H9 (cell line): ENCODE measurements at regions not wholly inside any gene's neighbourhood (a gene's known extent, or its start where the extent isn't known, plus 50 kb on each side); places are given as distances from the start of the nearest gene placed in this dataset.
A peak's percentile ranks its signal among the peaks of the same experiment; 100 is the strongest.

ENCODE experiments used
- DNase-seq: peaks from one replicate; pipeline ENCODE4 v3.0.0-alpha.2; 2017
- H2AFZ ChIP-seq: one replicate; pipeline ENCODE4 v1.6.1; 2013; ENCODE audit warnings: mild to moderate bottlenecking, low read length, control low read depth, moderate library complexity
- H2AK5ac ChIP-seq: 2 replicates; pipeline ENCODE4 v1.6.1; 2013; ENCODE audit warnings: low read length, control low read depth, mixed read lengths; ENCODE audit not compliant: insufficient read length
- H2BK120ac ChIP-seq: one replicate; pipeline ENCODE4 v1.6.1; 2013; ENCODE audit warnings: low read depth, mild to moderate bottlenecking, low read length, control low read depth, inconsistent platforms; ENCODE audit not compliant: poor library complexity, severe bottlenecking
- H2BK12ac ChIP-seq: 2 replicates; pipeline ENCODE4 v1.6.1; 2013; ENCODE audit warnings: low read length, control low read depth, mixed read lengths, low read depth; ENCODE audit not compliant: insufficient read length
- H2BK15ac ChIP-seq: 2 replicates; pipeline ENCODE4 v1.6.1; 2013; ENCODE audit warnings: low read depth, low read length, control low read depth
- H2BK20ac ChIP-seq: one replicate; pipeline ENCODE4 v1.6.1; 2013; ENCODE audit warnings: low read depth, mild to moderate bottlenecking, low read length, control low read depth, inconsistent platforms; ENCODE audit not compliant: poor library complexity, severe bottlenecking
- H2BK5ac ChIP-seq: 2 replicates; pipeline ENCODE4 v1.6.1; 2013; ENCODE audit warnings: low read length, control low read depth, mixed read lengths; ENCODE audit not compliant: insufficient read length
- H3K14ac ChIP-seq: 2 replicates; pipeline ENCODE4 v1.6.1; 2013; ENCODE audit warnings: low read length, control low read depth; ENCODE audit not compliant: insufficient read depth
- H3K18ac ChIP-seq: 2 replicates; pipeline ENCODE4 v1.6.1; 2013; ENCODE audit warnings: low read depth, mild to moderate bottlenecking, mixed read lengths, low read length, control low read depth; ENCODE audit not compliant: insufficient read length
- H3K23ac ChIP-seq: 2 replicates; pipeline ENCODE4 v1.6.1; 2013; ENCODE audit warnings: low read length, control low read depth, mixed read lengths, low read depth; ENCODE audit not compliant: insufficient read length
- H3K23me2 ChIP-seq: 2 replicates; pipeline ENCODE4 v1.6.1; 2013; ENCODE audit warnings: low read depth, mild to moderate bottlenecking, mixed read lengths, low read length, control low read depth; ENCODE audit not compliant: insufficient read length, poor library complexity, severe bottlenecking
- H3K27ac ChIP-seq: 2 replicates; pipeline ENCODE4 v1.5.1; 2013; ENCODE audit warnings: low read length, control low read depth, mixed read lengths, low read depth; ENCODE audit not compliant: insufficient read length
- H3K27me3 ChIP-seq: 2 replicates; pipeline ENCODE4 v1.6.1; 2013; ENCODE audit warnings: low read length, control low read depth, inconsistent platforms; ENCODE audit not compliant: insufficient read depth
- H3K4ac ChIP-seq: 2 replicates; pipeline ENCODE4 v1.6.1; 2013; ENCODE audit warnings: low read depth, mild to moderate bottlenecking, control low read depth, inconsistent platforms, low read length, moderate library complexity
- H3K4me1 ChIP-seq: 2 replicates; pipeline ENCODE4 v1.6.1; 2013; ENCODE audit warnings: low read length, control low read depth, inconsistent platforms; ENCODE audit not compliant: insufficient read depth
- H3K4me2 ChIP-seq: 2 replicates; pipeline ENCODE4 v1.6.1; 2013; ENCODE audit warnings: low read length, control low read depth, mixed read lengths; ENCODE audit not compliant: insufficient read length, insufficient read depth
- H3K56ac ChIP-seq: 2 replicates; pipeline ENCODE4 v1.6.1; 2013; ENCODE audit warnings: low read depth, mild to moderate bottlenecking, mixed read lengths, low read length, control low read depth; ENCODE audit not compliant: insufficient read length
- H3K79me1 ChIP-seq: 2 replicates; pipeline ENCODE4 v1.6.1; 2013; ENCODE audit warnings: low read depth, mild to moderate bottlenecking, moderate library complexity, low read length, control low read depth, inconsistent platforms; ENCODE audit not compliant: insufficient read depth, poor library complexity, severe bottlenecking
- H3K79me2 ChIP-seq: 2 replicates; pipeline ENCODE4 v1.6.1; 2013; ENCODE audit warnings: low read length, control low read depth, inconsistent platforms; ENCODE audit not compliant: insufficient read depth
- H3K9ac ChIP-seq: 2 replicates; pipeline ENCODE4 v1.6.1; 2013; ENCODE audit warnings: low read length, control low read depth, mixed read lengths; ENCODE audit not compliant: insufficient read length; ENCODE audit errors: extremely low read depth
- H3K9me3 ChIP-seq: one replicate; pipeline ENCODE4 v1.6.1; 2013; ENCODE audit warnings: low read depth, low read length, inconsistent platforms; ENCODE audit not compliant: control insufficient read depth
- H3T11ph ChIP-seq: one replicate; pipeline ENCODE4 v1.6.1; 2013; ENCODE audit warnings: mild to moderate bottlenecking, low read length, control low read depth, inconsistent platforms
- H4K20me1 ChIP-seq: one replicate; pipeline ENCODE4 v1.6.1; 2013; ENCODE audit not compliant: control insufficient read depth, insufficient read length, insufficient read depth
- H4K5ac ChIP-seq: 2 replicates; pipeline ENCODE4 v1.6.1; 2013; ENCODE audit warnings: low read depth, mild to moderate bottlenecking, mixed read lengths, low read length, control low read depth; ENCODE audit not compliant: insufficient read length
- H4K8ac ChIP-seq: replicated peaks from 2 replicates; pipeline ENCODE4 v1.6.1; 2013; ENCODE audit warnings: low read length, control low read depth, mixed read lengths, low read depth; ENCODE audit not compliant: insufficient read length
- H4K91ac ChIP-seq: 2 replicates; pipeline ENCODE4 v1.6.1; 2013; ENCODE audit warnings: low read depth, mild to moderate bottlenecking, moderate library complexity, mixed read lengths, low read length, control low read depth; ENCODE audit not compliant: insufficient read length
- H3K27ac Mint-ChIP-seq, 3 experiments: 2 replicates in 2 of 3; 3 replicates in 1 of 3; pipeline ENCODE4 v1.8.0; 2020 to 2021; ENCODE audit warnings: mixed read lengths in 3 of 3, mild to moderate bottlenecking in 1 of 3, moderate library complexity in 1 of 3
- H3K27me3 Mint-ChIP-seq: 2 replicates; pipeline ENCODE4 v1.8.0; 2021; ENCODE audit warnings: low read depth, mild to moderate bottlenecking, moderate library complexity, mixed read lengths
- H3K36me3 Mint-ChIP-seq, 3 experiments: 2 replicates in 2 of 3; 3 replicates in 1 of 3; pipeline ENCODE4 v1.8.0; 2020 to 2021; ENCODE audit warnings: low read depth in 3 of 3, mixed read lengths in 3 of 3; ENCODE audit not compliant: insufficient read depth in 1 of 3
- H3K4me1 Mint-ChIP-seq, 2 experiments: 2 replicates each; pipeline ENCODE4 v1.8.0; 2020; ENCODE audit warnings: mixed read lengths in 2 of 2
- H3K4me3 Mint-ChIP-seq, 2 experiments: 2 replicates in 1 of 2; 3 replicates in 1 of 2; pipeline ENCODE4 v1.8.0; 2020 to 2021; ENCODE audit warnings: mild to moderate bottlenecking in 2 of 2, mixed read lengths in 2 of 2, moderate library complexity in 1 of 2
- H3K9me3 Mint-ChIP-seq, 2 experiments: 2 replicates in 1 of 2; 3 replicates in 1 of 2; pipeline ENCODE4 v1.8.0; 2020; ENCODE audit warnings: mild to moderate bottlenecking in 2 of 2, mixed read lengths in 2 of 2, moderate library complexity in 1 of 2
- WGBS: extraction: QIAGEN DNeasy Blood & Tissue Kit; methylation state at CpG from one replicate; pipeline ENCODE4 v1.1.7; 2013; ENCODE audit warnings: missing lambda C conversion rate, low lambda C conversion rate, mixed read lengths; ENCODE audit not compliant: insufficient read length; ENCODE audit errors: extremely low coverage; 5-methylcytosine and 5-hydroxymethylcytosine counted together
- TF ChIP-seq, protein P1 (sequence below): fragments of 200-600 bp; sonication (generic); conservative IDR thresholded peaks from 3 replicates; pipeline ENCODE4 v1.8.0; 2021; ENCODE audit warnings: antibody characterized with exemption, mild to moderate bottlenecking

DNA sequence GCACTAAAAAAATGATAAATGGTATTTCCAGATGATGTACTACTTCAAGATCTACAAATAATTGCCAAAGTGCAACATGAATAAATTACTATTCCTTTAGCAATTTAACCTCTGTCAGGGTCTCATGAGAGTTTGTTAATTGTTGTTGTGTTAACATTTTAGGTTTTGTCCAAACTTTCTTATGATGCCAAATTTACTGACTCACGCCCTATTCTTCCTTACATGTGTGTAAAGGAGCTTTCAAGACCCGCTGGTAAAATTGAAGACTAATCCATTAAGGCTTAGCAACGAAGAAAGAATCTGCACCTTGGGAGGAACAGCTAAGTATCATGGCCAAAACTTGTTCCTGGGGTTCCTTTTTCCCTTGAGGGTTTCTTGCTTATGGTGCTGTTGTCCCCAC is 252.7 kb upstream of the JADE1 start:
- H2BK120ac ChIP-seq, result no peak overlapping the region
- no peaks in the 10 kb centered on the region for H3K23me2 ChIP-seq
- H4K8ac ChIP-seq, result no peak overlapping the region
- H3K14ac ChIP-seq, result no peak overlapping the region
- H2BK15ac ChIP-seq, result no peak overlapping the region
- H2AFZ ChIP-seq, result no peak overlapping the region
- no peak overlapping the region for H3K18ac ChIP-seq
- no peak overlapping the region for H2BK5ac ChIP-seq
- no peak overlapping the region for H3K9ac ChIP-seq
- no peaks in the 10 kb centered on the region for H4K20me1 ChIP-seq
- no CpG with 5 or more reads among the region's 3 CpGs for WGBS
- H2BK12ac ChIP-seq, result no peak overlapping the region
- H3K4me2 ChIP-seq, result no peak overlapping the region
- Mint-ChIP-seq H3K27me3 (peaks cover 1% of the 10 kb centered on the region; the same call in 1 of the 2 replicates), H3K27ac (peak overlapping the region in 1 of 3 experiments; percentile 27; a peak in 2 of 7 replicates), H3K4me3 (no peak overlapping the region), H3K36me3 (no peaks in the 10 kb centered on the region; a peak in 1 of 7 replicates), H3K4me1 (peaks cover 11% of the 10 kb centered on the region in 2 experiments), H3K9me3 (no peaks in the 10 kb centered on the region)
- H3K27me3 ChIP-seq, result no peaks in the 10 kb centered on the region
- TF ChIP-seq, protein P1, sequence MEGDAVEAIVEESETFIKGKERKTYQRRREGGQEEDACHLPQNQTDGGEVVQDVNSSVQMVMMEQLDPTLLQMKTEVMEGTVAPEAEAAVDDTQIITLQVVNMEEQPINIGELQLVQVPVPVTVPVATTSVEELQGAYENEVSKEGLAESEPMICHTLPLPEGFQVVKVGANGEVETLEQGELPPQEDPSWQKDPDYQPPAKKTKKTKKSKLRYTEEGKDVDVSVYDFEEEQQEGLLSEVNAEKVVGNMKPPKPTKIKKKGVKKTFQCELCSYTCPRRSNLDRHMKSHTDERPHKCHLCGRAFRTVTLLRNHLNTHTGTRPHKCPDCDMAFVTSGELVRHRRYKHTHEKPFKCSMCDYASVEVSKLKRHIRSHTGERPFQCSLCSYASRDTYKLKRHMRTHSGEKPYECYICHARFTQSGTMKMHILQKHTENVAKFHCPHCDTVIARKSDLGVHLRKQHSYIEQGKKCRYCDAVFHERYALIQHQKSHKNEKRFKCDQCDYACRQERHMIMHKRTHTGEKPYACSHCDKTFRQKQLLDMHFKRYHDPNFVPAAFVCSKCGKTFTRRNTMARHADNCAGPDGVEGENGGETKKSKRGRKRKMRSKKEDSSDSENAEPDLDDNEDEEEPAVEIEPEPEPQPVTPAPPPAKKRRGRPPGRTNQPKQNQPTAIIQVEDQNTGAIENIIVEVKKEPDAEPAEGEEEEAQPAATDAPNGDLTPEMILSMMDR, result no peak
- H4K91ac ChIP-seq, result no peak overlapping the region
- no peak overlapping the region for H2AK5ac ChIP-seq
- no peak overlapping the region for H3T11ph ChIP-seq
- no peak overlapping the region for H3K4ac ChIP-seq
- H3K79me1 ChIP-seq, result no peaks in the 10 kb centered on the region
- H3K23ac ChIP-seq, result no peak overlapping the region
- H2BK20ac ChIP-seq, result no peak overlapping the region
- no peaks in the 10 kb centered on the region for H3K9me3 ChIP-seq
- H3K79me2 ChIP-seq, result no peaks in the 10 kb centered on the region
- no peak overlapping the region for H3K56ac ChIP-seq
- H3K27ac ChIP-seq, result no peak overlapping the region
- H3K4me1 ChIP-seq, result no peaks in the 10 kb centered on the region
- no peak overlapping the region for H4K5ac ChIP-seq
- DNase-seq, result no peak
